DND-41 (cell line): ENCODE measurements at regions not wholly inside any gene's neighbourhood (a gene's known extent, or its start where the extent isn't known, plus 50 kb on each side); places are given as distances from the start of the nearest gene placed in this dataset.

ENCODE experiments used
- ATAC-seq: fragments of 200-7000 bp; cut with Tn5 transposase; 3 replicates; pipeline ENCODE4 v1.9.1; 2021; ENCODE audit warnings: low read depth; ENCODE audit not compliant: insufficient read depth
- DNase-seq: peaks from one replicate; pipeline ENCODE4 v3.0.0-alpha.2; 2020
- H2AFZ ChIP-seq: 2 replicates; pipeline ENCODE4 v1.6.0; 2012; ENCODE audit warnings: low read depth, low read length
- H3K27ac ChIP-seq: 2 replicates; pipeline ENCODE4 v1.5.1; 2012; ENCODE audit warnings: low read length, inconsistent platforms
- H3K27me3 ChIP-seq: fragments of 200-600 bp; sonication (generic); 2 replicates; pipeline ENCODE4 v1.6.0; 2012; ENCODE audit warnings: low read length, mild to moderate bottlenecking, inconsistent platforms; ENCODE audit not compliant: insufficient read depth, poor library complexity
- H3K36me3 ChIP-seq: 2 replicates; pipeline ENCODE4 v1.5.1; 2012; ENCODE audit warnings: low read length, inconsistent platforms; ENCODE audit not compliant: insufficient read depth
- H3K4me1 ChIP-seq: 2 replicates; pipeline ENCODE4 v1.5.1; 2012; ENCODE audit warnings: mild to moderate bottlenecking, low read length; ENCODE audit not compliant: insufficient read depth
- H3K4me2 ChIP-seq: 2 replicates; pipeline ENCODE4 v1.6.0; 2012; ENCODE audit warnings: mild to moderate bottlenecking, moderate library complexity, low read length, inconsistent platforms; ENCODE audit not compliant: insufficient read depth
- H3K4me3 ChIP-seq, 2 experiments: fragments of 200-600 bp in 1 of 2; shearing (Covaris generic) in 1 of 2; 2 replicates each; pipeline ENCODE4 v1.5.1; 2012 to 2016; ENCODE audit warnings: inconsistent platforms in 2 of 2, low read length in 2 of 2, mild to moderate bottlenecking in 2 of 2, low read depth in 1 of 2, moderate library complexity in 1 of 2
- H3K79me2 ChIP-seq: 2 replicates; pipeline ENCODE4 v1.6.0; 2012; ENCODE audit warnings: low read length, inconsistent platforms; ENCODE audit not compliant: insufficient read depth
- H3K9ac ChIP-seq: 2 replicates; pipeline ENCODE4 v1.6.0; 2012; ENCODE audit warnings: low read depth, mild to moderate bottlenecking, inconsistent platforms, low read length, moderate library complexity
- H3K9me3 ChIP-seq: 2 replicates; pipeline ENCODE4 v1.5.1; 2012; ENCODE audit warnings: low read length, moderate library complexity, mild to moderate bottlenecking, inconsistent platforms; ENCODE audit not compliant: insufficient read depth, severe bottlenecking
- H4K20me1 ChIP-seq: 2 replicates; pipeline ENCODE4 v1.6.0; 2012; ENCODE audit warnings: low read length; ENCODE audit not compliant: insufficient read depth
- EZH2 ChIP-seq: IDR thresholded peaks from 3 replicates; pipeline ENCODE4 v1.6.1; 2012; ENCODE audit warnings: borderline replicate concordance, low read depth, mild to moderate bottlenecking, moderate library complexity, low read length, inconsistent platforms; ENCODE audit not compliant: severe bottlenecking
- TF ChIP-seq, protein P1 (sequence below): IDR thresholded peaks from 2 replicates; pipeline ENCODE4 v1.5.1; 2012; ENCODE audit warnings: borderline replicate concordance, low read length, moderate library complexity, mild to moderate bottlenecking; ENCODE audit not compliant: poor library complexity, severe bottlenecking; ENCODE audit errors: extremely low read depth

DNA sequence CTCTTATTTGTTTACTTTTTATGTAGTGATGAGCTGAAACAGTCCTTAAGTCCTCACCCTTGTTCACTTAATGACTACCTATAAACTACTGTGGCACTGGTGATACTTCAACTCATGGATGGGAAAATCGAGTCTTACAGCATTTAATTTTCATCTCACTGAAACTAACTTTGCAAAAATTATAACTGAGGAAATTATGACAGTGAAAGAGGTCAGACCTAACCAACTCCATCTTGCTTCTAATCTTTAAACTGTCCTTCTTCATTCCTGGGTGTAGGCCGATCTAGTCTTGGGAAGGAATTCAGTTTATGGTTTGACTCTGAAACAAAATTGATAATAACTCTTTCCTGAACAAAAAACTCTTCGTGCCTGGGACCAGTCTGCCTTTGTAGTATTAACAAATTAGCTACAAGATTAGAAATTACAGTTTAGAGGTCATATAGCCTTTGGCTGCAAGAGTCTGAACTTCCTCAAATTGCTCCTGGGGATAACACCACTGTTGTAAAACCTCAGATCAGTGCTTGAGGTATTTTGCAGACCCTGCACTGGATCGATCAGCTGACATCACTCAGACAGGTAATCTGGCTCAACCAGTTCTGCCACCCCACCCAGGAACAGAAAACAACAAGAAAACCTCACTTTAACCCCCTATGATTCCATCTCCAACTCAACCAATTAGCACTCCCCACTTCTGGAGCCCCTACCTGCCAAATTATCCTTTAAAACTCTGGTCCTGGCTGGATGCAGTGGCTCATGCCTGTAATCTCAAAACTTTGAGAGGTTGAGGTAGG is 995.7 kb upstream of the PRKX start:
- no peaks in the 10 kb centered on the region for H3K27me3 ChIP-seq
- no peak for TF ChIP-seq EZH2
- ATAC-seq: no peak
- no peaks in the 10 kb centered on the region for H3K36me3 ChIP-seq
- no peak overlapping the region for H2AFZ ChIP-seq
- H3K4me2 ChIP-seq: no peak overlapping the region
- H3K4me3 ChIP-seq: no peak overlapping the region
- H3K9ac ChIP-seq: no peak overlapping the region
- H3K9me3 ChIP-seq: no peaks in the 10 kb centered on the region
- no peak overlapping the region for H3K27ac ChIP-seq
- H3K79me2 ChIP-seq: no peaks in the 10 kb centered on the region
- no peaks in the 10 kb centered on the region for H4K20me1 ChIP-seq
- no peaks in the 10 kb centered on the region for H3K4me1 ChIP-seq
- DNase-seq: no peak

DNA sequence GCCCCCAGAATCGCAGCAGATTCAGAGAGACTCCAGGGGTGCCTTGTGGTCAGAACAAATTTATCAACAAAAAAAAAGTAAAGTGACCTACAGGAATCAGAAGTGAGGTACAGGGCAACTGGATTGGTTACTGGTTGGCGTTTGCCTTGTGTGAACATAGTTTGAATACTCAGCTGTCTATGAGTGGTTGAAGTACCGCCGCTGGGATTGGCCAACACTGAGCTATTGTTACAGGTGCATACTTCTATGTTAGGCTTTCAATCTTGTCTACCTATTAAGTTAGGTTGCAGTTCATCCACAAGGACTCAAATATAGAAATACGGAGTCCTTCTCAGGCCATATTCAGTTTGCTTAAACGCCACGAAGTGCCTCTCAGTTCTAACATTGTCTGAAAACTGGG is 993.5 kb upstream of the PRKX start:
- no peak for ATAC-seq
- DNase-seq: no peak
- Histone ChIP-seq H3K9ac (no peak overlapping the region), H3K4me2 (no peak overlapping the region), H3K4me3 (no peak overlapping the region), H3K79me2 (no peaks in the 10 kb centered on the region), H3K4me1 (no peaks in the 10 kb centered on the region), H3K27me3 (no peaks in the 10 kb centered on the region), H3K27ac (no peak overlapping the region), H3K9me3 (no peaks in the 10 kb centered on the region), H3K36me3 (no peaks in the 10 kb centered on the region), H2AFZ (no peak overlapping the region), H4K20me1 (no peaks in the 10 kb centered on the region)
- TF ChIP-seq EZH2: no peak
- TF ChIP-seq, protein P1, sequence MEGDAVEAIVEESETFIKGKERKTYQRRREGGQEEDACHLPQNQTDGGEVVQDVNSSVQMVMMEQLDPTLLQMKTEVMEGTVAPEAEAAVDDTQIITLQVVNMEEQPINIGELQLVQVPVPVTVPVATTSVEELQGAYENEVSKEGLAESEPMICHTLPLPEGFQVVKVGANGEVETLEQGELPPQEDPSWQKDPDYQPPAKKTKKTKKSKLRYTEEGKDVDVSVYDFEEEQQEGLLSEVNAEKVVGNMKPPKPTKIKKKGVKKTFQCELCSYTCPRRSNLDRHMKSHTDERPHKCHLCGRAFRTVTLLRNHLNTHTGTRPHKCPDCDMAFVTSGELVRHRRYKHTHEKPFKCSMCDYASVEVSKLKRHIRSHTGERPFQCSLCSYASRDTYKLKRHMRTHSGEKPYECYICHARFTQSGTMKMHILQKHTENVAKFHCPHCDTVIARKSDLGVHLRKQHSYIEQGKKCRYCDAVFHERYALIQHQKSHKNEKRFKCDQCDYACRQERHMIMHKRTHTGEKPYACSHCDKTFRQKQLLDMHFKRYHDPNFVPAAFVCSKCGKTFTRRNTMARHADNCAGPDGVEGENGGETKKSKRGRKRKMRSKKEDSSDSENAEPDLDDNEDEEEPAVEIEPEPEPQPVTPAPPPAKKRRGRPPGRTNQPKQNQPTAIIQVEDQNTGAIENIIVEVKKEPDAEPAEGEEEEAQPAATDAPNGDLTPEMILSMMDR: no peak

GRCh38 chrX:4690521-4690920 is 977.1 kb upstream of the PRKX start:
- no peak for TF ChIP-seq EZH2
- TF ChIP-seq, protein P1: no peak
- no peaks in the 10 kb centered on the region for H3K9me3 ChIP-seq
- H3K27ac ChIP-seq: no peak overlapping the region
- no peaks in the 10 kb centered on the region for H3K4me1 ChIP-seq
- DNase-seq (no peak), ATAC-seq (no peak)
- H2AFZ ChIP-seq: no peak overlapping the region
- no peaks in the 10 kb centered on the region for H3K27me3 ChIP-seq
- H3K79me2 ChIP-seq: no peaks in the 10 kb centered on the region
- no peak overlapping the region for H3K4me3 ChIP-seq
- no peak overlapping the region for H3K4me2 ChIP-seq
- no peaks in the 10 kb centered on the region for H3K36me3 ChIP-seq
- no peaks in the 10 kb centered on the region for H4K20me1 ChIP-seq
- H3K9ac ChIP-seq: no peak overlapping the region

GRCh38 chrX:4682636-4683035 is 969.2 kb upstream of the PRKX start:
- no peaks in the 10 kb centered on the region for H4K20me1 ChIP-seq
- DNase-seq: no peak
- H3K36me3 ChIP-seq: no peaks in the 10 kb centered on the region
- no peak overlapping the region for H3K4me3 ChIP-seq
- H3K4me2 ChIP-seq: no peak overlapping the region
- no peak overlapping the region for H3K27ac ChIP-seq
- no peak for ATAC-seq
- no peak overlapping the region for H3K9ac ChIP-seq
- no peak overlapping the region for H2AFZ ChIP-seq
- H3K9me3 ChIP-seq: no peaks in the 10 kb centered on the region
- H3K79me2 ChIP-seq: no peaks in the 10 kb centered on the region
- no peaks in the 10 kb centered on the region for H3K27me3 ChIP-seq
- H3K4me1 ChIP-seq: no peaks in the 10 kb centered on the region
- TF ChIP-seq, protein P1: no peak
- no peak for TF ChIP-seq EZH2
